OCI-LY7 (cell line): ENCODE measurements at regions not wholly inside any gene's neighbourhood (a gene's known extent, or its start where the extent isn't known, plus 50 kb on each side); places are given as distances from the start of the nearest gene placed in this dataset.
"Not testable (repeated sequence)": the region's sequence is repeated elsewhere in the genome, so short reads cannot be mapped to it uniquely, and the experiment has no call there.

Experiments
- BruUV-seq: library from RNA; stranded (reverse); fragments of 400-500 nt; replicated peaks from 2 replicates; lab custom pipeline; 2021; lab: Mats Ljungman, UMichigan
- CTCF ChIA-PET: fragments of 300-600 bp; sonication (Branson Sonifier 250); formaldehyde crosslinking; loops from one replicate; lab custom pipeline; 2022; ENCODE audit warnings: antibody characterized with exemption; ENCODE audit not compliant: unreplicated experiment; lab: Charles Lee
- POLR2A ChIA-PET: fragments of 300-600 bp; sonication (Branson Sonifier 250); formaldehyde crosslinking; loops from one replicate; lab custom pipeline; 2022; ENCODE audit warnings: antibody characterized with exemption; lab: Charles Lee
- DNase-seq: peaks from one replicate; pipeline ENCODE4 v3.0.0-alpha.2; 2015; ENCODE audit warnings: low spot score
- H2AFZ ChIP-seq: fragments of 200-600 bp; sonication (generic), shearing (Covaris generic); 2 replicates; pipeline ENCODE4 v1.6.1; 2014; ENCODE audit warnings: mild to moderate bottlenecking, antibody characterized with exemption, low read length, moderate library complexity
- H3K27ac ChIP-seq: fragments of 200-600 bp; sonication (generic); 2 replicates; pipeline ENCODE4 v1.5.1; 2014; ENCODE audit warnings: mixed run types, low read depth, mild to moderate bottlenecking, moderate library complexity, low read length, inconsistent platforms; ENCODE audit not compliant: poor library complexity, severe bottlenecking
- H3K36me3 ChIP-seq: fragments of 200-600 bp; sonication (generic); 2 replicates; pipeline ENCODE4 v1.6.1; 2014; ENCODE audit warnings: mild to moderate bottlenecking, antibody characterized with exemption, low read length, moderate library complexity, mixed read lengths; ENCODE audit not compliant: insufficient read depth
- H3K4me1 ChIP-seq: fragments of 200-600 bp; sonication (generic); 2 replicates; pipeline ENCODE4 v1.5.1; 2014; ENCODE audit warnings: mild to moderate bottlenecking, low read length; ENCODE audit not compliant: insufficient read depth, poor library complexity, severe bottlenecking
- H3K4me2 ChIP-seq: fragments of 200-600 bp; sonication (generic); 2 replicates; pipeline ENCODE4 v1.6.1; 2014; ENCODE audit warnings: mild to moderate bottlenecking, low read length
- H3K4me3 ChIP-seq: fragments of 200-600 bp; sonication (generic); 2 replicates; pipeline ENCODE4 v1.5.1; 2014; ENCODE audit warnings: mild to moderate bottlenecking, low read depth, low read length; ENCODE audit not compliant: poor library complexity, severe bottlenecking
- H3K79me2 ChIP-seq: fragments of 200-600 bp; sonication (generic); 2 replicates; pipeline ENCODE4 v1.6.1; 2016; ENCODE audit warnings: low read depth, mild to moderate bottlenecking, low read length, moderate library complexity, mixed read lengths; ENCODE audit not compliant: insufficient read depth
- H3K9me2 ChIP-seq: fragments of 200-600 bp; sonication (generic); 2 replicates; pipeline ENCODE4 v1.6.1; 2016; ENCODE audit warnings: mild to moderate bottlenecking, low read length, mixed read lengths; ENCODE audit not compliant: insufficient read depth
- H3K9me3 ChIP-seq: fragments of 200-600 bp; sonication (generic); 2 replicates; pipeline ENCODE4 v1.6.1; 2014; ENCODE audit warnings: mild to moderate bottlenecking, mixed run types, low read length, mixed read lengths
- H4K20me1 ChIP-seq: fragments of 200-600 bp; sonication (generic); 2 replicates; pipeline ENCODE4 v1.6.1; 2014; ENCODE audit warnings: mild to moderate bottlenecking, antibody characterized with exemption, low read length, moderate library complexity, mixed read lengths; ENCODE audit not compliant: insufficient read depth
- CTCF ChIP-seq: fragments of 200-600 bp; sonication (generic); conservative IDR thresholded peaks from 2 replicates; pipeline ENCODE4 v1.5.1; 2014; ENCODE audit warnings: mild to moderate bottlenecking, antibody characterized with exemption, low read length, moderate library complexity, mixed read lengths
- EZH2phosphoT487 ChIP-seq: fragments of 200-600 bp; sonication (generic); IDR thresholded peaks from 2 replicates; pipeline ENCODE4 v1.6.1; 2018; ENCODE audit warnings: low read depth, borderline replicate concordance, mild to moderate bottlenecking, mixed run types, antibody characterized with exemption, low read length, moderate library complexity, mixed read lengths
- intact Hi-C: fragments of 100-400 bp; cut with micrococcal nuclease; formaldehyde crosslinking; loops from one replicate; pipeline ENCODE4 v1.10.0; 2022; ENCODE audit not compliant: unreplicated experiment

- CTCF ChIA-PET: no interaction called here
- no peak overlapping the region for H3K4me2 ChIP-seq
- BruUV-seq: no TSS peak
- no peaks in the 10 kb centered on the region for H3K4me1 ChIP-seq
- intact Hi-C loops: no loop called here
- POLR2A ChIA-PET: no interaction called here
- no peaks in the 10 kb centered on the region for H3K9me2 ChIP-seq
- H2AFZ ChIP-seq: no peak overlapping the region
- no peaks in the 10 kb centered on the region for H3K79me2 ChIP-seq
- H3K27ac ChIP-seq: no peak overlapping the region
- no peaks in the 10 kb centered on the region for H3K36me3 ChIP-seq
- H3K9me3 ChIP-seq: peaks cover 9% of the 10 kb centered on the region
- H4K20me1 ChIP-seq: no peaks in the 10 kb centered on the region
- no peak overlapping the region for H3K4me3 ChIP-seq
- TF ChIP-seq CTCF (no peak), EZH2phosphoT487 (no peak)
- DNase-seq: no peak
Observed at GRCh38 chr14:27672047-27672446, 1074.2 kb upstream of the NOVA1 start.

GRCh38 chr14:27672811-27673737 lies 1075.2 kb upstream of the NOVA1 start:
- H3K9me3 ChIP-seq, H3K36me3 ChIP-seq, H3K27ac ChIP-seq, intact Hi-C loops, H4K20me1 ChIP-seq, H3K4me1 ChIP-seq, CTCF ChIA-PET, H2AFZ ChIP-seq, H3K4me2 ChIP-seq, DNase-seq, H3K9me2 ChIP-seq, POLR2A ChIA-PET, H3K4me3 ChIP-seq, BruUV-seq, H3K79me2 ChIP-seq: not testable (repeated sequence)

GRCh38 chr14:27686137-27686536 lies 1080.5 kb upstream of the FOXG1 start:
- H3K4me2 ChIP-seq: no peak overlapping the region
- H3K27ac ChIP-seq: no peak overlapping the region
- H3K79me2 ChIP-seq: no peaks in the 10 kb centered on the region
- no peaks in the 10 kb centered on the region for H3K36me3 ChIP-seq
- TF ChIP-seq CTCF (no peak), EZH2phosphoT487 (no peak)
- no peaks in the 10 kb centered on the region for H3K9me2 ChIP-seq
- intact Hi-C loops: no loop called here
- H3K4me3 ChIP-seq: no peak overlapping the region
- H2AFZ ChIP-seq: no peak overlapping the region
- POLR2A ChIA-PET: no interaction called here
- BruUV-seq: no TSS peak
- no peaks in the 10 kb centered on the region for H3K4me1 ChIP-seq
- H4K20me1 ChIP-seq: no peaks in the 10 kb centered on the region
- CTCF ChIA-PET: no interaction called here
- peaks cover 6% of the 10 kb centered on the region; the same call in 1 of the 2 replicates for H3K9me3 ChIP-seq
- no peak for DNase-seq
